ENCODE measurements at regions not wholly inside any gene's neighbourhood (a gene's known extent, or its start where the extent isn't known, plus 50 kb on each side); places are given as distances from the start of the nearest gene placed in this dataset.

DNA sequence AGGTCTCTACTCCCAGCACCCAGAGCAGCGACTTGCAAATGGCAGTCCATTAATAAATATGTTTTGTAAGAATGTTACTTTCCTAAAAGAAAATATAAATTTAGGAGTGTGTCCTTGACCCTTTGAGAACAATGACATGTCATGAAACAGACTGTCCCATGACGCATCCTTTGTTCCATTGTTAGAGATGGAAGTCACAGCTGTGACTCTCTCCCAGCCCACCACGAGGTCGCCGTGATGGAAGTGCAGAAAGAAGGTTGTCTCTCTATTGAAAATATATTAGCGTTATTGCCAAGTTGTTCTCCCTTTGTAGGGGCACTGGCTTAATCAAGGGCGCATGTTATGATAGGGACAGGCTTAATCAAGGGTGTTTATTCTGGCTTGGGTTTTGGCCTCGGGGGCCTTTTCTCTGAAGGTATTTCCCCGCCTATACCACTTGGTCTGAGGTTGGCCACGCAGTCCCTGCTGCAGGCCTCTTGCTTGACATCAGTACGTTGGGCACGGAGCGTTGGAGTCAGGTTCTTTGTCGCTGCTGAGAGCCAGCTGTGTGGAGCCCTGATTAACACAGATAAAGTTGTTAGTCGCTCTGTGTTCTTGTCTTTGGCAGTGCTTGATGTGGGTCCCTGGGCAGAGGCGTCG is 126.7 kb upstream of the ZNF536 start:
- Histone ChIP-seq H3K36me3 (ENCODE audit: insufficient read depth, low read length, poor library complexity, severe bottlenecking) (no peaks in the 10 kb centered on the region), H3K4me1 (ENCODE audit: insufficient read depth, low read length, poor library complexity, severe bottlenecking) (no peaks in the 10 kb centered on the region), H3K27ac (ENCODE audit: low read depth, low read length, poor library complexity, severe bottlenecking) (no peak overlapping the region), H3K27me3 (replicated peaks; ENCODE audit: insufficient read depth, low read depth, low read length, poor library complexity) (no peaks in the 10 kb centered on the region), H3K9me3 (ENCODE audit: low read depth, low read length, poor library complexity, severe bottlenecking) (no peaks in the 10 kb centered on the region), H3K4me3 (ENCODE audit: low read depth, low read length, poor library complexity, severe bottlenecking) (no peak overlapping the region)
- no TSS peak for BruUV-seq (replicated peaks)
- POLR2A ChIA-PET (ENCODE audit: low non-redundant PET) = no interaction called here
- CTCF ChIA-PET = no interaction called here
- DNase-seq (ENCODE audit: low spot score) = no peak
- intact Hi-C loops (cut with micrococcal nuclease; ENCODE audit: unreplicated experiment) = no loop called here
- TF ChIP-seq CTCF (conservative IDR thresholded peaks at IDR 0.05; ENCODE audit: low read depth, low read length) (no peak), EZH2 (IDR thresholded peaks at IDR 0.05; ENCODE audit: borderline replicate concordance, low read depth, low read length, poor library complexity, severe bottlenecking) (no peak)

GRCh38 chr19:30249911-30250310 is 122.3 kb upstream of the ZNF536 start:
- peaks cover 27% of the 10 kb centered on the region for H3K27me3 ChIP-seq (replicated peaks; ENCODE audit: insufficient read depth, low read depth, low read length, poor library complexity)
- DNase-seq (ENCODE audit: low spot score) = no peak
- no TSS peak for BruUV-seq (replicated peaks)
- H3K4me3 ChIP-seq (ENCODE audit: low read depth, low read length, poor library complexity, severe bottlenecking) = no peak overlapping the region
- intact Hi-C loops (cut with micrococcal nuclease; ENCODE audit: unreplicated experiment) = no loop called here
- ChIA-PET CTCF (no interaction called here), POLR2A (ENCODE audit: low non-redundant PET) (interaction anchor here (0.6 kb wide), 1 partner anchor 315 kb away, joined by 7 read pairs; no protein-coding TSS in a partner anchor)
- no peaks in the 10 kb centered on the region for H3K4me1 ChIP-seq (ENCODE audit: insufficient read depth, low read length, poor library complexity, severe bottlenecking)
- H3K27ac ChIP-seq (ENCODE audit: low read depth, low read length, poor library complexity, severe bottlenecking) = no peak overlapping the region
- TF ChIP-seq CTCF (conservative IDR thresholded peaks at IDR 0.05; ENCODE audit: low read depth, low read length) (no peak), EZH2 (IDR thresholded peaks at IDR 0.05; ENCODE audit: borderline replicate concordance, low read depth, low read length, poor library complexity, severe bottlenecking) (no peak)
- no peaks in the 10 kb centered on the region for H3K9me3 ChIP-seq (ENCODE audit: low read depth, low read length, poor library complexity, severe bottlenecking)
- H3K36me3 ChIP-seq (ENCODE audit: insufficient read depth, low read length, poor library complexity, severe bottlenecking) = no peaks in the 10 kb centered on the region

DNA sequence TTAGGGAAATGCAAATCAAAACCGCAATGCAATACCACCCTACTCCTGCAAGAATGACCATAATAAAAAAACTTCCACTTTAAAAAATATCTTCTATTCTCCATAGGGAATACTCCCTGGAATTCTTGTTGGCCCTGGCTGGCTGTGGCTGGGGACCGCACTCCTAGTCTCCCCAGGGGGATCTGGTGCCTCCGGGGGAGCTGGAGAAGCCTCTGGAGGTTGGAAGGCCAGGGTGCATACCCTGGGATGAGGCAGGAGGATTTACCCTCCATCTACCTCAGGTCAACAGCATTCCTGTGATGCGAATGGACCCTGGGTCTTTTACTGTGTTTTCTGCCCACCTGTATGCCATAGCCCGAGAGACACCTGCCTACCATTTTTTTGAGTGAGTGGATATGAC is 120.0 kb upstream of the ZNF536 start:
- no peaks in the 10 kb centered on the region for H3K36me3 ChIP-seq (ENCODE audit: insufficient read depth, low read length, poor library complexity, severe bottlenecking)
- H3K27me3 ChIP-seq (replicated peaks; ENCODE audit: insufficient read depth, low read depth, low read length, poor library complexity) = peaks cover 31% of the 10 kb centered on the region
- TF ChIP-seq EZH2 (IDR thresholded peaks at IDR 0.05; ENCODE audit: borderline replicate concordance, low read depth, low read length, poor library complexity, severe bottlenecking) = no peak
- no peak for TF ChIP-seq CTCF (conservative IDR thresholded peaks at IDR 0.05; ENCODE audit: low read depth, low read length)
- intact Hi-C loops (cut with micrococcal nuclease; ENCODE audit: unreplicated experiment) = no loop called here
- no peak overlapping the region for H3K4me3 ChIP-seq (ENCODE audit: low read depth, low read length, poor library complexity, severe bottlenecking)
- no peaks in the 10 kb centered on the region for H3K9me3 ChIP-seq (ENCODE audit: low read depth, low read length, poor library complexity, severe bottlenecking)
- ChIA-PET CTCF (no interaction called here), POLR2A (ENCODE audit: low non-redundant PET) (no interaction called here)
- H3K27ac ChIP-seq (ENCODE audit: low read depth, low read length, poor library complexity, severe bottlenecking) = no peak overlapping the region
- no peak for DNase-seq (ENCODE audit: low spot score)
- H3K4me1 ChIP-seq (ENCODE audit: insufficient read depth, low read length, poor library complexity, severe bottlenecking) = peaks cover 15% of the 10 kb centered on the region
- no TSS peak for BruUV-seq (replicated peaks)
